WTC11 (cell line): ENCODE measurements at regions not wholly inside any gene's neighbourhood (a gene's known extent, or its start where the extent isn't known, plus 50 kb on each side); places are given as distances from the start of the nearest gene placed in this dataset.

Source experiments
- ATAC-seq: fragments of 200-7000 bp; cut with Tn5 transposase; 2 replicates; pipeline ENCODE4 v1.10.0; 2021; ENCODE audit warnings: mild to moderate bottlenecking, moderate library complexity
- CTCF ChIA-PET: fragments of 300-600 bp; sonication (Branson Sonifier 250); formaldehyde crosslinking; loops from one replicate; lab custom pipeline; 2021; ENCODE audit warnings: antibody characterized with exemption; lab: Charles Lee
- POLR2A ChIA-PET: fragments of 350-600 bp; sonication (Branson Sonifier 250); formaldehyde crosslinking; loops from one replicate; lab custom pipeline; 2021; ENCODE audit warnings: antibody characterized with exemption; lab: Charles Lee
- DNase-seq: peaks from one replicate; pipeline ENCODE4 v3.0.0; 2021; ENCODE audit warnings: low spot score
- H3K27ac Mint-ChIP-seq: 2 replicates; pipeline ENCODE4 v1.8.0; 2021; ENCODE audit warnings: mixed read lengths
- H3K27me3 Mint-ChIP-seq: 2 replicates; pipeline ENCODE4 v1.8.0; 2021; ENCODE audit warnings: low read depth, mild to moderate bottlenecking, moderate library complexity, mixed read lengths
- H3K36me3 Mint-ChIP-seq: 2 replicates; pipeline ENCODE4 v1.8.0; 2021; ENCODE audit warnings: mixed read lengths
- H3K4me1 Mint-ChIP-seq: 2 replicates; pipeline ENCODE4 v1.8.0; 2022; ENCODE audit warnings: mixed read lengths
- H3K4me3 Mint-ChIP-seq: 2 replicates; pipeline ENCODE4 v1.8.0; 2021; ENCODE audit warnings: mild to moderate bottlenecking, moderate library complexity, mixed read lengths
- H3K9me3 Mint-ChIP-seq: 2 replicates; pipeline ENCODE4 v1.8.0; 2021; ENCODE audit warnings: mixed read lengths
- CBFB ChIP-seq: sonication (generic); formaldehyde crosslinking; IDR thresholded peaks from 2 replicates; pipeline ENCODE4 v1.8.1; 2022; ENCODE audit warnings: mild to moderate bottlenecking, low read depth, missing genetic modification reagents
- EMX1 ChIP-seq: fragments of 250-450 bp; sonication (Bioruptor Pico); IDR thresholded peaks from 2 replicates; pipeline ENCODE4 v1.8.0; 2021; ENCODE audit warnings: mild to moderate bottlenecking
- GABPB1 ChIP-seq: sonication (generic); formaldehyde crosslinking; IDR thresholded peaks from 2 replicates; pipeline ENCODE4 v1.8.1; 2023; ENCODE audit warnings: mild to moderate bottlenecking, missing genetic modification reagents
- TCF7 ChIP-seq: sonication (generic); formaldehyde crosslinking; IDR thresholded peaks from 2 replicates; pipeline ENCODE4 v1.8.0; 2022; ENCODE audit warnings: mild to moderate bottlenecking, low read depth, missing genetic modification reagents, moderate library complexity
- ZNF138 ChIP-seq: sonication (generic); formaldehyde crosslinking; conservative IDR thresholded peaks from 2 replicates; pipeline ENCODE4 v1.8.1; 2022; ENCODE audit warnings: mild to moderate bottlenecking, moderate library complexity, missing genetic modification reagents
- ZNF263 ChIP-seq: sonication (generic); formaldehyde crosslinking; IDR thresholded peaks from 2 replicates; pipeline ENCODE4 v1.8.1; 2022; ENCODE audit warnings: low read depth, mild to moderate bottlenecking, moderate library complexity, missing genetic modification reagents
- ZNF671 ChIP-seq: fragments of 250-450 bp; sonication (Bioruptor Pico); IDR thresholded peaks from 2 replicates; pipeline ENCODE4 v1.8.0; 2021; ENCODE audit warnings: mild to moderate bottlenecking
- TF ChIP-seq, protein P1 (sequence below): fragments of 200-600 bp; IDR thresholded peaks from 2 replicates; pipeline ENCODE4 v1.8.0; 2022; ENCODE audit warnings: antibody characterized with exemption
- TF ChIP-seq, protein P2 (sequence below): sonication (generic); formaldehyde crosslinking; IDR thresholded peaks from 2 replicates; pipeline ENCODE4 v1.8.0; 2023; ENCODE audit warnings: missing genetic modification reagents, mild to moderate bottlenecking, borderline replicate concordance
- TF ChIP-seq, protein P3 (sequence below): sonication (generic); formaldehyde crosslinking; IDR thresholded peaks from 2 replicates; pipeline ENCODE4 v1.8.1; 2022; ENCODE audit warnings: mild to moderate bottlenecking, missing genetic modification reagents, moderate library complexity, borderline replicate concordance
- TF ChIP-seq, protein P4 (sequence below): sonication (generic); formaldehyde crosslinking; IDR thresholded peaks from 2 replicates; pipeline ENCODE4 v1.8.1; 2022; ENCODE audit warnings: mild to moderate bottlenecking, moderate library complexity, missing genetic modification reagents
- TF ChIP-seq, protein P5 (sequence below): fragments of 250-450 bp; sonication (Bioruptor Pico); conservative IDR thresholded peaks from 2 replicates; pipeline ENCODE4 v1.9.0; 2021; ENCODE audit warnings: mild to moderate bottlenecking
- TF ChIP-seq, protein P6 (sequence below): fragments of 250-450 bp; sonication (Bioruptor Pico); IDR thresholded peaks from 2 replicates; pipeline ENCODE4 v1.8.0; 2021; ENCODE audit warnings: mild to moderate bottlenecking
- TF ChIP-seq, protein P7 (sequence below): sonication (generic); formaldehyde crosslinking; IDR thresholded peaks from 2 replicates; pipeline ENCODE4 v1.8.0; 2023; ENCODE audit warnings: mild to moderate bottlenecking, missing genetic modification reagents

DNA sequence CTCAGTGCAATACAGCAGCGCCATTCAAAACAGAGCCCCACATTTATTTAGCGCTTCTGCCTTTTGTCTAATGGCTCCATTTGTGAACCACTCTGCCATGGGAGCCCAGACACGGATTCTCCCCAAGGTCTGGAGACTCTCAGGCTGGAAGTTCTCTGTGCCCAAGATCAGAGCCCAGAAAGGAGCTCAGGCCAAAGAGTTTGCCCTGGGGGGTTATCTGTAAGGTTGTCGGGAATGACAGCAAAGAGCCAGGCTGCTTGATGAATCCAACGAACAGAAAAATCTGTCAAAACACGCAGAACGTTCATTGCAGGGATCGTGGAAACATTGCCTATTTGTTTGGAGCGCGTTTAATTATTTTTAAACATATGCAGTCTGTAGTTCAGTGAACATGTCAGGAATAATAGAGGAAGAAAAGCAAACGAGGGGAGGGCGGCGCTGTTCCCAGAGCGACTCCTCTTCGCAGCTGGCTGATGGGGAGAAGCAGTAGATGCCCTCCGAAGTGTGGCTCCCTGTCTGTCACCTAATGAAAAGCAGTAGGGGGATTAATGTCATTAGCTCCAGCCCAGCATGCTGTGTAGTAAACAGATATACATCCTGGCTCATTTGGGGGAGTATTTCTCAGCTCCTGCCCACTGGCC is 464.9 kb upstream of the MPDZ start:
- Mint-ChIP-seq H3K27me3 (no peaks in the 10 kb centered on the region), H3K9me3 (peaks cover 9% of the 10 kb centered on the region), H3K36me3 (no peaks in the 10 kb centered on the region; the same call in 1 of the 2 replicates), H3K4me3 (no peak overlapping the region), H3K27ac (no peak overlapping the region), H3K4me1 (no peaks in the 10 kb centered on the region)
- TF ChIP-seq, protein P1, sequence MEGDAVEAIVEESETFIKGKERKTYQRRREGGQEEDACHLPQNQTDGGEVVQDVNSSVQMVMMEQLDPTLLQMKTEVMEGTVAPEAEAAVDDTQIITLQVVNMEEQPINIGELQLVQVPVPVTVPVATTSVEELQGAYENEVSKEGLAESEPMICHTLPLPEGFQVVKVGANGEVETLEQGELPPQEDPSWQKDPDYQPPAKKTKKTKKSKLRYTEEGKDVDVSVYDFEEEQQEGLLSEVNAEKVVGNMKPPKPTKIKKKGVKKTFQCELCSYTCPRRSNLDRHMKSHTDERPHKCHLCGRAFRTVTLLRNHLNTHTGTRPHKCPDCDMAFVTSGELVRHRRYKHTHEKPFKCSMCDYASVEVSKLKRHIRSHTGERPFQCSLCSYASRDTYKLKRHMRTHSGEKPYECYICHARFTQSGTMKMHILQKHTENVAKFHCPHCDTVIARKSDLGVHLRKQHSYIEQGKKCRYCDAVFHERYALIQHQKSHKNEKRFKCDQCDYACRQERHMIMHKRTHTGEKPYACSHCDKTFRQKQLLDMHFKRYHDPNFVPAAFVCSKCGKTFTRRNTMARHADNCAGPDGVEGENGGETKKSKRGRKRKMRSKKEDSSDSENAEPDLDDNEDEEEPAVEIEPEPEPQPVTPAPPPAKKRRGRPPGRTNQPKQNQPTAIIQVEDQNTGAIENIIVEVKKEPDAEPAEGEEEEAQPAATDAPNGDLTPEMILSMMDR = no peak
- TF ChIP-seq, protein P2, sequence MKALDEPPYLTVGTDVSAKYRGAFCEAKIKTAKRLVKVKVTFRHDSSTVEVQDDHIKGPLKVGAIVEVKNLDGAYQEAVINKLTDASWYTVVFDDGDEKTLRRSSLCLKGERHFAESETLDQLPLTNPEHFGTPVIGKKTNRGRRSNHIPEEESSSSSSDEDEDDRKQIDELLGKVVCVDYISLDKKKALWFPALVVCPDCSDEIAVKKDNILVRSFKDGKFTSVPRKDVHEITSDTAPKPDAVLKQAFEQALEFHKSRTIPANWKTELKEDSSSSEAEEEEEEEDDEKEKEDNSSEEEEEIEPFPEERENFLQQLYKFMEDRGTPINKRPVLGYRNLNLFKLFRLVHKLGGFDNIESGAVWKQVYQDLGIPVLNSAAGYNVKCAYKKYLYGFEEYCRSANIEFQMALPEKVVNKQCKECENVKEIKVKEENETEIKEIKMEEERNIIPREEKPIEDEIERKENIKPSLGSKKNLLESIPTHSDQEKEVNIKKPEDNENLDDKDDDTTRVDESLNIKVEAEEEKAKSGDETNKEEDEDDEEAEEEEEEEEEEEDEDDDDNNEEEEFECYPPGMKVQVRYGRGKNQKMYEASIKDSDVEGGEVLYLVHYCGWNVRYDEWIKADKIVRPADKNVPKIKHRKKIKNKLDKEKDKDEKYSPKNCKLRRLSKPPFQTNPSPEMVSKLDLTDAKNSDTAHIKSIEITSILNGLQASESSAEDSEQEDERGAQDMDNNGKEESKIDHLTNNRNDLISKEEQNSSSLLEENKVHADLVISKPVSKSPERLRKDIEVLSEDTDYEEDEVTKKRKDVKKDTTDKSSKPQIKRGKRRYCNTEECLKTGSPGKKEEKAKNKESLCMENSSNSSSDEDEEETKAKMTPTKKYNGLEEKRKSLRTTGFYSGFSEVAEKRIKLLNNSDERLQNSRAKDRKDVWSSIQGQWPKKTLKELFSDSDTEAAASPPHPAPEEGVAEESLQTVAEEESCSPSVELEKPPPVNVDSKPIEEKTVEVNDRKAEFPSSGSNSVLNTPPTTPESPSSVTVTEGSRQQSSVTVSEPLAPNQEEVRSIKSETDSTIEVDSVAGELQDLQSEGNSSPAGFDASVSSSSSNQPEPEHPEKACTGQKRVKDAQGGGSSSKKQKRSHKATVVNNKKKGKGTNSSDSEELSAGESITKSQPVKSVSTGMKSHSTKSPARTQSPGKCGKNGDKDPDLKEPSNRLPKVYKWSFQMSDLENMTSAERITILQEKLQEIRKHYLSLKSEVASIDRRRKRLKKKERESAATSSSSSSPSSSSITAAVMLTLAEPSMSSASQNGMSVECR = no peak
- TF ChIP-seq, protein P3, sequence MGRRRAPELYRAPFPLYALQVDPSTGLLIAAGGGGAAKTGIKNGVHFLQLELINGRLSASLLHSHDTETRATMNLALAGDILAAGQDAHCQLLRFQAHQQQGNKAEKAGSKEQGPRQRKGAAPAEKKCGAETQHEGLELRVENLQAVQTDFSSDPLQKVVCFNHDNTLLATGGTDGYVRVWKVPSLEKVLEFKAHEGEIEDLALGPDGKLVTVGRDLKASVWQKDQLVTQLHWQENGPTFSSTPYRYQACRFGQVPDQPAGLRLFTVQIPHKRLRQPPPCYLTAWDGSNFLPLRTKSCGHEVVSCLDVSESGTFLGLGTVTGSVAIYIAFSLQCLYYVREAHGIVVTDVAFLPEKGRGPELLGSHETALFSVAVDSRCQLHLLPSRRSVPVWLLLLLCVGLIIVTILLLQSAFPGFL (CRISPR knock-in tag) = no peak
- TF ChIP-seq CBFB (CRISPR knock-in tag) = no peak
- no peak for TF ChIP-seq EMX1 (CRISPR knock-in tag)
- TF ChIP-seq, protein P4, sequence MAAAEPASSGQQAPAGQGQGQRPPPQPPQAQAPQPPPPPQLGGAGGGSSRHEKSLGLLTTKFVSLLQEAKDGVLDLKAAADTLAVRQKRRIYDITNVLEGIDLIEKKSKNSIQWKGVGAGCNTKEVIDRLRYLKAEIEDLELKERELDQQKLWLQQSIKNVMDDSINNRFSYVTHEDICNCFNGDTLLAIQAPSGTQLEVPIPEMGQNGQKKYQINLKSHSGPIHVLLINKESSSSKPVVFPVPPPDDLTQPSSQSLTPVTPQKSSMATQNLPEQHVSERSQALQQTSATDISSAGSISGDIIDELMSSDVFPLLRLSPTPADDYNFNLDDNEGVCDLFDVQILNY (CRISPR knock-in tag) = no peak
- TF ChIP-seq, protein P5, sequence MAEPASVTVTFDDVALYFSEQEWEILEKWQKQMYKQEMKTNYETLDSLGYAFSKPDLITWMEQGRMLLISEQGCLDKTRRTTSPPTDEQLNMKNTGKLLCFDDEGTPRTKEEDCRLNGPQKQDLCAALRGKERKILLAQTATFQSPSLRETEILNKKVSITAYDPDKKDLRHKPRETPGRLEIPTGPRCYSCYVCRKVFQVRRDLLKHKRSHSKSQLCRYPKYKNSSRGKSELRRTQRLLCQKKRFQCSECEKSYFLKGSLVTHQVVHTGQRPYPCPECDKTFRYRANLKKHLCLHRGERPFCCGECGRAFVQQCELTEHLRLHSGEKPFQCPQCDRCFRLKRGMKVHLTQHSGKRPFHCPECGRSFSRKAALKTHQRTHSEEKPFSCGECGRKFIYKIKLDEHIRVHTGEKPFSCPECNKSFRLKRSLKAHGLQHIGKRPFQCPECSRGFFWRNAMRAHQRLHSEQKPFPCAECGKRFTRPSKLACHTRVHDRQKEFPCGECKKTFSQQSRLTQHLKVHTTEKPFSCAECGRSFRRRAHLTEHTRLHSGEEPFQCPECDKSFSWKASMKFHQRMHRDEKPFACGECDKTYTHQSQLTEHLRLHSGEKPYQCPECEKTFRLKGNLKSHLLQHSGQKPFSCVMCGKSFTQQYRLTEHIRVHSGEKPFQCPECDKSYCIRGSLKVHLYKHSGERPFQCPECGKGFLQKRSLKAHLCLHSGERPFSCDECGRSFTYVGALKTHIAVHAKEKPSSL (CRISPR knock-in tag) = no peak
- no peak for TF ChIP-seq ZNF138 (CRISPR knock-in tag)
- no peak for TF ChIP-seq TCF7
- TF ChIP-seq, protein P6, sequence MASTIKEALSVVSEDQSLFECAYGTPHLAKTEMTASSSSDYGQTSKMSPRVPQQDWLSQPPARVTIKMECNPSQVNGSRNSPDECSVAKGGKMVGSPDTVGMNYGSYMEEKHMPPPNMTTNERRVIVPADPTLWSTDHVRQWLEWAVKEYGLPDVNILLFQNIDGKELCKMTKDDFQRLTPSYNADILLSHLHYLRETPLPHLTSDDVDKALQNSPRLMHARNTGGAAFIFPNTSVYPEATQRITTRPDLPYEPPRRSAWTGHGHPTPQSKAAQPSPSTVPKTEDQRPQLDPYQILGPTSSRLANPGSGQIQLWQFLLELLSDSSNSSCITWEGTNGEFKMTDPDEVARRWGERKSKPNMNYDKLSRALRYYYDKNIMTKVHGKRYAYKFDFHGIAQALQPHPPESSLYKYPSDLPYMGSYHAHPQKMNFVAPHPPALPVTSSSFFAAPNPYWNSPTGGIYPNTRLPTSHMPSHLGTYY (CRISPR knock-in tag) = no peak
- no peak for TF ChIP-seq ZNF671 (CRISPR knock-in tag)
- ChIA-PET CTCF (no interaction called here), POLR2A (no interaction called here)
- ATAC-seq (no peak), DNase-seq (no peak)

DNA sequence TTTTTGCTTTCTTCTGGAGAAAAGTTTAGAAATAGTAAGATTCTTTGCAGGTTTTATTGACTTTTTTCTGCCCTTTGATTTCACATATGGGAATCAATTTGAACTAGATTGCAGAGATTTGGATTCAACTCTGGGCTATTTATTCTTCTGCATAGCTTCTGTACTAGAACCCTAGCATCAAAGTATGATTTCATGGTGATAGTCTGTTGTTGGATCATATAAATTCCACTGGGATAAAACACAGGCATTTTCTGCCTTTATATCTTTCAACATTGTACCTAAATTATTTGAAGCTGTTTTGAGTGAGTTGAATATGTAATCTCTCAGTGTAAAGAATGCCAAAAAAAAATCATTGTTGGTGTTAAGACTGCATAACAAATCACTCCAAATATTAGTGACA is 458.4 kb upstream of the MPDZ start:
- POLR2A ChIA-PET = no interaction called here
- H3K36me3 Mint-ChIP-seq = no peaks in the 10 kb centered on the region
- H3K9me3 Mint-ChIP-seq = no peaks in the 10 kb centered on the region
- CTCF ChIA-PET = no interaction called here
- no peak for ATAC-seq
- no peaks in the 10 kb centered on the region for H3K4me1 Mint-ChIP-seq
- H3K4me3 Mint-ChIP-seq = no peak overlapping the region
- TF ChIP-seq EMX1 (CRISPR knock-in tag) (no peak), ZNF263 (no peak), GABPB1 (CRISPR knock-in tag) (no peak)
- TF ChIP-seq, protein P7, sequence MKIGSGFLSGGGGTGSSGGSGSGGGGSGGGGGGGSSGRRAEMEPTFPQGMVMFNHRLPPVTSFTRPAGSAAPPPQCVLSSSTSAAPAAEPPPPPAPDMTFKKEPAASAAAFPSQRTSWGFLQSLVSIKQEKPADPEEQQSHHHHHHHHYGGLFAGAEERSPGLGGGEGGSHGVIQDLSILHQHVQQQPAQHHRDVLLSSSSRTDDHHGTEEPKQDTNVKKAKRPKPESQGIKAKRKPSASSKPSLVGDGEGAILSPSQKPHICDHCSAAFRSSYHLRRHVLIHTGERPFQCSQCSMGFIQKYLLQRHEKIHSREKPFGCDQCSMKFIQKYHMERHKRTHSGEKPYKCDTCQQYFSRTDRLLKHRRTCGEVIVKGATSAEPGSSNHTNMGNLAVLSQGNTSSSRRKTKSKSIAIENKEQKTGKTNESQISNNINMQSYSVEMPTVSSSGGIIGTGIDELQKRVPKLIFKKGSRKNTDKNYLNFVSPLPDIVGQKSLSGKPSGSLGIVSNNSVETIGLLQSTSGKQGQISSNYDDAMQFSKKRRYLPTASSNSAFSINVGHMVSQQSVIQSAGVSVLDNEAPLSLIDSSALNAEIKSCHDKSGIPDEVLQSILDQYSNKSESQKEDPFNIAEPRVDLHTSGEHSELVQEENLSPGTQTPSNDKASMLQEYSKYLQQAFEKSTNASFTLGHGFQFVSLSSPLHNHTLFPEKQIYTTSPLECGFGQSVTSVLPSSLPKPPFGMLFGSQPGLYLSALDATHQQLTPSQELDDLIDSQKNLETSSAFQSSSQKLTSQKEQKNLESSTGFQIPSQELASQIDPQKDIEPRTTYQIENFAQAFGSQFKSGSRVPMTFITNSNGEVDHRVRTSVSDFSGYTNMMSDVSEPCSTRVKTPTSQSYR (CRISPR knock-in tag) = no peak
- TF ChIP-seq, protein P6 (CRISPR knock-in tag) = no peak
- TF ChIP-seq, all 79 proteins: peak for 0
- Mint-ChIP-seq H3K27ac (no peak overlapping the region), H3K27me3 (no peaks in the 10 kb centered on the region)
- no peak for DNase-seq
